Ascending aorta (tissue), 2 donors: ENCODE measurements at regions not wholly inside any gene's neighbourhood (a gene's known extent, or its start where the extent isn't known, plus 50 kb on each side); places are given as distances from the start of the nearest gene placed in this dataset.

ENCODE experiments used
- DNase-seq, 2 donors: peaks; one replicate each; pipeline ENCODE4 v3.0.0-alpha.2; 2019; ENCODE audit warnings: low spot score in 2 of 2
- H3K27ac ChIP-seq, 2 donors: fragments of 200-600 bp; sonication (generic); one replicate each; pipeline ENCODE4 v1.5.1; 2016 to 2017; ENCODE audit warnings: mild to moderate bottlenecking in 1 of 2
- H3K27me3 ChIP-seq: fragments of 200-600 bp; sonication (generic); one replicate; pipeline ENCODE4 v1.5.1; 2017
- H3K36me3 ChIP-seq, 2 donors: fragments of 200-600 bp; sonication (generic); one replicate each; pipeline ENCODE4 v1.5.1; 2016
- H3K4me1 ChIP-seq, 2 donors: fragments of 200-600 bp; sonication (generic); one replicate each; pipeline ENCODE4 v1.5.1; 2016 to 2017; ENCODE audit warnings: mild to moderate bottlenecking in 1 of 2
- H3K4me3 ChIP-seq, 2 donors: fragments of 200-600 bp; sonication (generic); one replicate each; pipeline ENCODE4 v1.5.1; 2016 to 2017; ENCODE audit warnings: mild to moderate bottlenecking in 1 of 2
- H3K9me3 ChIP-seq, 2 donors: fragments of 200-600 bp; sonication (generic); one replicate each; pipeline ENCODE4 v1.5.1; 2016
- intact Hi-C: fragments of 100-400 bp; cut with DNase I; formaldehyde crosslinking; loops from one replicate; pipeline ENCODE4 v1.15.1; 2023
- TF ChIP-seq, protein P1 (sequence below), 3 experiments: fragments of 200-600 bp in 2 of 3; fragments of 450-650 bp in 1 of 3; sonication (generic) in 2 of 3; IDR thresholded peaks; one replicate each; pipeline ENCODE4 v1.5.1; 2016 to 2019; ENCODE audit warnings: antibody characterized with exemption in 3 of 3, mild to moderate bottlenecking in 1 of 3, moderate library complexity in 1 of 3

DNA sequence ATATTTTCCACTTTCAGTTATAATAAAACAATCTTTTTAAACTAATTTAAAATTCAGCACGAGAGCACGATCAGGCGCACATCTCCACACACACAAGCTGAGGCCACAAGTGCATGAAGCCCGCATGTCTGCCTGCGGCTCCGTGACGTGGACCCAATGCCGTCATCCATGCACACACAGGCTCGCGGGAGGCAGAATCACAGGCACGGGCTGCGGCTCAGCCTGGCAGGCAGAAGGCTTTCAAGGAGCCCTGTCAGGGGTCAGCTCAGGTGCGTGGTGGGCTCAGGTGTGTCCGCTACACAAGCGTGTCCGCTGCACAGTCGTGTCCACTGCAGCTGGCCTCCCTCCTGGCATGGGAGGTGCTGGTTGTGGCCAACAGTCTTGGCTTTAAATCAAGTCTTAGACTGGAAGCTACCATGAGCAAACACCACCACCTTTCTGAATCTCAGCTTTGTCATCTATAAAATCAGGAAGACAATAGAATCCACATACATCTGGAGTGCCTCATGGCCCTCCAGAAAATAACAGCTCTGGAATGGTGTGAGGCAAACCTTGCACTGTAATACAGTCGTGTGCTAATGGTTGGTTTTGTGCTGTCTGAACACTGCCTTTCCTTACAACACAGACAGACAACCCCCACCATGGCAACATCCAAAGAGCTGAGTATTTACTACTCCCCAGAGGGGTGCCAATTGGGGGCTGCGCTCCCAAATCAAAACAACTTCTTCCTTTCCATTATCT is 210.1 kb downstream of the NDUFA10 start:
- TF ChIP-seq, protein P1, sequence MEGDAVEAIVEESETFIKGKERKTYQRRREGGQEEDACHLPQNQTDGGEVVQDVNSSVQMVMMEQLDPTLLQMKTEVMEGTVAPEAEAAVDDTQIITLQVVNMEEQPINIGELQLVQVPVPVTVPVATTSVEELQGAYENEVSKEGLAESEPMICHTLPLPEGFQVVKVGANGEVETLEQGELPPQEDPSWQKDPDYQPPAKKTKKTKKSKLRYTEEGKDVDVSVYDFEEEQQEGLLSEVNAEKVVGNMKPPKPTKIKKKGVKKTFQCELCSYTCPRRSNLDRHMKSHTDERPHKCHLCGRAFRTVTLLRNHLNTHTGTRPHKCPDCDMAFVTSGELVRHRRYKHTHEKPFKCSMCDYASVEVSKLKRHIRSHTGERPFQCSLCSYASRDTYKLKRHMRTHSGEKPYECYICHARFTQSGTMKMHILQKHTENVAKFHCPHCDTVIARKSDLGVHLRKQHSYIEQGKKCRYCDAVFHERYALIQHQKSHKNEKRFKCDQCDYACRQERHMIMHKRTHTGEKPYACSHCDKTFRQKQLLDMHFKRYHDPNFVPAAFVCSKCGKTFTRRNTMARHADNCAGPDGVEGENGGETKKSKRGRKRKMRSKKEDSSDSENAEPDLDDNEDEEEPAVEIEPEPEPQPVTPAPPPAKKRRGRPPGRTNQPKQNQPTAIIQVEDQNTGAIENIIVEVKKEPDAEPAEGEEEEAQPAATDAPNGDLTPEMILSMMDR (IDR thresholded peaks at IDR 0.05): no peak
- H3K27ac ChIP-seq: peak overlapping the region; percentile 91 to 96
- no peaks in the 10 kb centered on the region for H3K9me3 ChIP-seq
- peak overlapping the region in 1 of 2 donors; percentile 48 for H3K4me3 ChIP-seq
- no peaks in the 10 kb centered on the region for H3K27me3 ChIP-seq
- peaks cover 22 to 47% of the 10 kb centered on the region in 2 donors for H3K4me1 ChIP-seq
- peak; percentile 45 to 82 for DNase-seq
- intact Hi-C loops: loop anchor here (1.0 to 10.0 kb wide), 8 partner anchors 57 to 1180 kb away; partner anchors contain the start of genes HDAC4 and SNED1
- no peaks in the 10 kb centered on the region for H3K36me3 ChIP-seq

DNA sequence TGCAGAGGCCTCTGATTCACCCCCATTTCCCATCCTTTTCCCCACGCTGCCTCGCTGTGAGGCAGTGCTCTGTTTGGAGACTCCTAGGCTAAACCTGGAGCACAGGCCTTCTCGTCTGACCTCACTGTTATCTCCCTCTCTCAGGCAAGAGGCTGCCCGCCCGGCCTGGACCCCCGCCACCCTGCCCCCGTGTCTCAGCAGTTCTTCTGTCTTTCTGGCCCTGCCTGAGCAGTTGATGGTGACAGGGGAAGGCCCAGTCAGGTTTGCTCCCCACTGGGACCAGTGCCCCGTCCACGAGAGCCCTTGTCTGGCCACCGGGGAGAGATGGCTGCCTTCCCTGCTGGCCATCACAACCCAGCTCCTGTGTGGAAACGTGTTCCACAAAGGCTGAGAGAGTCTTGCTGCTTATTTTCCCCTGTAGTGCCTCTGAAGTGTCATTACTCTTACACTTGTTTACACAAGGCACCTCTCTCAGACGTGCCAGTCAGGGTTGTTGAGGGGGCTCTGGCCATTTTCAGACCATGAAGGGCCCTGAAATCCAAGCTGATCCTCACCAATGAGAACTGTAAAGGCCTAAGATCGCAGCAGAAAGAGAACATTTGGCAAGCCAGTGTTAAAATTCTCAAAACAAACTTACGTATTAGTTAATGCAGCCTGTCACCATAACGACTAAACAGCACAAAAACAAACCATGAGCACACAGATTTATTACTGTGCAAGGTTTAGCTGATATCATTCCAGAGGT is 210.9 kb downstream of the NDUFA10 start:
- DNase-seq: peak in 1 of 2 donors; percentile 75
- no peaks in the 10 kb centered on the region for H3K36me3 ChIP-seq
- peaks cover 22 to 50% of the 10 kb centered on the region in 2 donors for H3K4me1 ChIP-seq
- peak overlapping the region; percentile 91 to 96 for H3K27ac ChIP-seq
- TF ChIP-seq, protein P1 (IDR thresholded peaks at IDR 0.05): no peak
- intact Hi-C loops: loop anchor here (1.0 to 10.0 kb wide), 7 partner anchors 56 to 1181 kb away; partner anchors contain the start of genes HDAC4 and SNED1
- H3K4me3 ChIP-seq: peak overlapping the region in 1 of 2 donors; percentile 48
- no peaks in the 10 kb centered on the region for H3K27me3 ChIP-seq
- H3K9me3 ChIP-seq: no peaks in the 10 kb centered on the region

DNA sequence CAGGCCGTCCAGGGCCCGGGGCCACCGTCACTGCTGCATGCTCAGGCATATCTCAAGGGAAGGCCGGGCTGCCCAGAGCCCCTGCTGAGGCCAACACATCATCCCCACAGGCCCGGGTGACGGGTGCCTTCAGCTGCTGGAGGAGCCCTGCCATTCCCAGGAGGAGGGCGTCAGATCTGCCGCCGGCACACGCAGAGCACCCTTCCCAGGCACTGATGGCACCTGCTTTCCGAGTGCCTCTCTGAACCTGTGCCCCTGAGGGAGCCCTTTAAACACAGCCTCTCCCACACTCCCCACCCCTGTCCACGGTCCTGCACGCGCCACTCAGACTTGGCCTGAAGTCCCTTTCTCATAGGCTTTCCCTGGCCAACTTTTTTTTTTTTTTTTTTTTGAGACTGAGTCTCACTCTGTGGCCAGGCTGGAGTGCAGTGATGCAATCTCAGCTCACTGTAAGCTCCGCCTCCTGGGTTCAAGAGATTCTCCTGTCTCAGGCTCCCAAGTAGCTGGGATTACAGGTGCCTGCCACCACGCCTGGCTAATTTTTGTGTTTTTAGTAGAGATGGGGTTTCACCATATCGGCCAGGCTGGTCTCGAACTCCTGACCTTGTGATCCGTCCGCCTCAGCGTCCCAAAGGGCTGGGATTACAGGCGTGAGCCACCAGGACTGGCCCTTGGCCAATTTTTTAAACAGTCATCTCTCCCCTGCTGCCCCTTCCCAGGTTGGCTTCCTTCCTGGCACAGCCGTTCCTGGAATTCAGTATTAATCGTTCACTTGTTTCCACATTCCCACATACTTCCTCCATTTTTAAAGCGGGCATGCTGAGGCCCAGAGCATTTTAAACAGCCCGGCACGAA is 211.7 kb downstream of the NDUFA10 start:
- intact Hi-C loops: loop anchor here (1.0 to 10.0 kb wide), 7 partner anchors 55 to 1181 kb away; partner anchors contain the start of genes HDAC4 and SNED1

DNA sequence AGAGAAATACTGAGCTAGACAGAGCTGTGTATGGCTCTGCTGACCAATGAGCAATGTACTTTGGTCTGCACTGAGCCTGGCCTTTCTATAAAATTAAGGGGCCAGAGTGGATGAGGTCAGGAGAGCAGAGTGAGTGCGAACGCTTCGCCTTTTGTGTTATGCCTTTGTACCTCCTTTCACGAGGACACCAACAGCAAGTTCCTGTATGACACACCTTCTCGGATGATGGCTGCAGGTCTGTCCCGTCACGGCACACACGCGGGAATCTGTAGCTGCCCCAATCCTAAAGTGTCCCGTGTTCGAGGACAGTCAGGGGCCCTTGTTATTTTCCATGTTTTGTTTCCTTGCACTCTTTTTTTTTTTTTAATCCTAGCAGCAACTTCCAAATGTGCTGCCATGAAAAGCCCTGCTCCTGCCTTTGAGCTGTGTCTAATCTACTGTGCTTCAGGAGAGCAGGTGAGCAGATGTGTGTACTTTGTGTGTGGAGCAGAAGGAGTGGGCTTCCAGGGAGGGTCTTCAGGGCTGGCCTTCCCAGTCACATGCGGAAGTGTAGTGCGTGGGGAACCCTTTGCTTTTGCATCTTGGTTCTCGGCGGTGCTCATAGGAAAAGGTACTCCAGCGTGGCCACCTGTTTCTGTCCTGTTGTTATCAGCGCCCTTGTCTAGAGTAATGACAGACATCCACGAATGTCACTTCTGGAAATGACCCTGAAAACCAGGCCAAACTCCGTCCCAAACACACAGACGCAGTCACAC is 213.2 kb downstream of the NDUFA10 start:
- Histone ChIP-seq H3K4me3 (no peak overlapping the region), H3K36me3 (no peaks in the 10 kb centered on the region), H3K27ac (peak overlapping the region; percentile 86 to 91), H3K27me3 (no peaks in the 10 kb centered on the region), H3K4me1 (peaks cover 22 to 50% of the 10 kb centered on the region in 2 donors), H3K9me3 (no peaks in the 10 kb centered on the region)
- TF ChIP-seq, protein P1 (IDR thresholded peaks at IDR 0.05): no peak
- intact Hi-C loops: loop anchor here (1.0 to 10.0 kb wide), 8 partner anchors 55 to 1183 kb away; partner anchors contain the start of genes HDAC4 and SNED1
- peak in 1 of 2 donors; percentile 50 for DNase-seq

More for the DNA sequence above, 211.7 kb downstream of the NDUFA10 start:
- DNase-seq: peak in 1 of 2 donors; percentile 67
- no peaks in the 10 kb centered on the region for H3K27me3 ChIP-seq
- H3K9me3 ChIP-seq: no peaks in the 10 kb centered on the region
- H3K27ac ChIP-seq: peak overlapping the region; percentile 91 to 96
- H3K4me1 ChIP-seq: peaks cover 22 to 50% of the 10 kb centered on the region in 2 donors
- no peaks in the 10 kb centered on the region for H3K36me3 ChIP-seq
- TF ChIP-seq, protein P1 (IDR thresholded peaks at IDR 0.05): no peak
- H3K4me3 ChIP-seq: no peak overlapping the region
